HG03060 (cell line): ENCODE measurements at regions not wholly inside any gene's neighbourhood (a gene's known extent, or its start where the extent isn't known, plus 50 kb on each side); places are given as distances from the start of the nearest gene placed in this dataset.

Experiments
- ATAC-seq: cut with Tn5 transposase; IDR thresholded peaks from one replicate; pipeline ENCODE4 v1.9.1; 2021; ENCODE audit warnings: low read depth, moderate number of reproducible peaks; ENCODE audit not compliant: unreplicated experiment

GRCh38 chr16:13540771-13541170 is 379.2 kb upstream of the ERCC4 start:
- ATAC-seq, result no peak

- ATAC-seq, result no peak
Measured at GRCh38 chr16:13542284-13542683, 377.7 kb upstream of the ERCC4 start.

GRCh38 chr16:13543850-13544249 is 376.1 kb upstream of the ERCC4 start:
- ATAC-seq, result no peak

- ATAC-seq, result no peak
Measured at GRCh38 chr16:13545271-13545670, 374.7 kb upstream of the ERCC4 start.

- no peak for ATAC-seq
Measured at GRCh38 chr16:13550254-13550653, 369.7 kb upstream of the ERCC4 start.

- ATAC-seq, result no peak
Measured at GRCh38 chr16:13552062-13552959, 367.6 kb upstream of the ERCC4 start.

- ATAC-seq, result no peak
Measured at GRCh38 chr16:13552960-13553257, 367.0 kb upstream of the ERCC4 start.

GRCh38 chr16:13553453-13553985 is 366.4 kb upstream of the ERCC4 start:
- ATAC-seq, result no peak

- ATAC-seq, result no peak
Measured at GRCh38 chr16:13554005-13554404, 365.9 kb upstream of the ERCC4 start.

GRCh38 chr16:13554643-13555042 is 365.3 kb upstream of the ERCC4 start:
- ATAC-seq, result no peak

- no peak for ATAC-seq
Measured at GRCh38 chr16:13557418-13557817, 362.5 kb upstream of the ERCC4 start.

- no peak for ATAC-seq
Measured at GRCh38 chr16:13558752-13559151, 361.2 kb upstream of the ERCC4 start.

- ATAC-seq, result no peak
Measured at GRCh38 chr16:13559624-13560023, 360.3 kb upstream of the ERCC4 start.

- ATAC-seq, result no peak
Measured at GRCh38 chr16:13560151-13560550, 359.8 kb upstream of the ERCC4 start.

- ATAC-seq, result no peak
Measured at GRCh38 chr16:13561291-13562070, 358.5 kb upstream of the ERCC4 start.

GRCh38 chr16:13568803-13569202 is 351.2 kb upstream of the ERCC4 start:
- ATAC-seq, result no peak

GRCh38 chr16:13569986-13570385 is 350.0 kb upstream of the ERCC4 start:
- no peak for ATAC-seq

GRCh38 chr16:13571036-13571435 is 348.9 kb upstream of the ERCC4 start:
- ATAC-seq, result no peak

GRCh38 chr16:13573903-13574302 is 346.1 kb upstream of the ERCC4 start:
- ATAC-seq, result no peak

- ATAC-seq, result no peak
Measured at GRCh38 chr16:13586051-13586450, 333.9 kb upstream of the ERCC4 start.

- no peak for ATAC-seq
Measured at GRCh38 chr16:13587181-13587580, 332.8 kb upstream of the ERCC4 start.

- no peak for ATAC-seq
Measured at GRCh38 chr16:13594823-13595222, 325.1 kb upstream of the ERCC4 start.
